ENCODE measurements at regions not wholly inside any gene's neighbourhood (a gene's known extent, or its start where the extent isn't known, plus 50 kb on each side); places are given as distances from the start of the nearest gene placed in this dataset.

DNA sequence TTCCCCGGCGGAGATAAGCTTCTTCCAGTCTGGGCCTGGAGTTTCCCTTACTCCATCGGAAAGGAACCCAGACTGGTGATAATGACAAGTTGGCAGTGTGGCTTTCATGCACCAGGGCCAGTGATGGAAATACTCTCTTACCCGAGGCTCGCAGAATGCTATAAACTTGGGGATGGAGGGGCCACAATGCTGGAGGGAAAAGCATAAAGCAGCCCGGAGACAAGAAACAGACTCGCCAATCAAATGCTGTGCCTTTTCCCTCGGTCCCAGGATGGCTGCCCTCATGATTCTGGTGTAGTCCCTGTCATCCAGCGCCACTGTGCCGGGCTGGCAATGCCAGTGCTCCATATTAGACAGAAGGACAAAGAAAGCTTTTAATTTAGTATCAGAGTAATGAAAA lies 325.6 kb downstream of the THBS2 start:
- Histone ChIP-seq H3K9ac (ENCODE audit: extremely low read depth, low read length, poor library complexity, severe bottlenecking) (no peak overlapping the region), H3K4me3 (ENCODE audit: low read length) (no peak overlapping the region), H3K4me1 (ENCODE audit: control insufficient read depth, insufficient read depth, low read length) (no peaks in the 10 kb centered on the region), H3K9me3 (ENCODE audit: control insufficient read depth, low read length) (peaks cover 13% of the 10 kb centered on the region), H3K27ac (ENCODE audit: low read depth, low read length) (no peak overlapping the region), H3K27me3 (ENCODE audit: control insufficient read depth, insufficient read depth, low read length, poor library complexity, severe bottlenecking) (no peaks in the 10 kb centered on the region), H3K36me3 (ENCODE audit: control insufficient read depth, insufficient read depth, low read length) (no peaks in the 10 kb centered on the region)
- 94 to 100% methylated on average over 5 to 10 of the region's 10 CpGs for WGBS, 2 experiments (ENCODE audit: insufficient coverage in 1 of 2, insufficient read length in 1 of 2)
- no peaks in the 10 kb centered on the region for H3K4me1 Mint-ChIP-seq
- H3K27ac Mint-ChIP-seq: no peak overlapping the region
- TF ChIP-seq CTCF (conservative IDR thresholded peaks at IDR 0.05): no peak
- no peaks in the 10 kb centered on the region for H3K36me3 Mint-ChIP-seq (ENCODE audit: low read depth)
- H3K27me3 Mint-ChIP-seq (ENCODE audit: insufficient read depth): no peaks in the 10 kb centered on the region
- peaks cover 45% of the 10 kb centered on the region for H3K9me3 Mint-ChIP-seq
- peak; percentile 20 for DNase-seq
- no peak overlapping the region for H3K4me3 Mint-ChIP-seq

DNA sequence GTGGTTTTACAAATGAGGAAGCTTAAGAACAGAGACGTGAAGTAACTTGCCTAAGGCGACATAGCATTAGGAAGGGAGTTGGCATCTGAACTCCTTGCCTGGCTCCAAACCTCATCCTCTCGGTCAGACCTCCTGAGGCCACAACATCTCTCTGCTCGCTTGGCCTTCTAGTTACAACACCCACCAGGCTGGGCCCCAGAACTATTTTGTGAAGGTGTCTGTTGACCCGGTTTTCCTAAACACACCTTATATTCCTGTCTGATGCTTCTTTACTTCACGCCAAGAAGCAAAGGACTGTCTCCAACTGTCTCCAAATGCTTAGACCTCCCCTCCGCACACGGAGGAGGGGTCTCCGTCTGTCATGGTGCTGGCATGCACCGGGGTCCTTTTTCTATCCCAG lies 326.6 kb downstream of the THBS2 start:
- peaks cover 38% of the 10 kb centered on the region for H3K9me3 Mint-ChIP-seq
- Histone ChIP-seq H3K9me3 (ENCODE audit: control insufficient read depth, low read length) (peaks cover 4% of the 10 kb centered on the region), H3K9ac (ENCODE audit: extremely low read depth, low read length, poor library complexity, severe bottlenecking) (no peak overlapping the region), H3K27ac (ENCODE audit: low read depth, low read length) (no peak overlapping the region), H3K27me3 (ENCODE audit: control insufficient read depth, insufficient read depth, low read length, poor library complexity, severe bottlenecking) (no peaks in the 10 kb centered on the region), H3K4me3 (ENCODE audit: low read length) (no peak overlapping the region), H3K36me3 (ENCODE audit: control insufficient read depth, insufficient read depth, low read length) (no peaks in the 10 kb centered on the region), H3K4me1 (ENCODE audit: control insufficient read depth, insufficient read depth, low read length) (no peaks in the 10 kb centered on the region)
- TF ChIP-seq CTCF (conservative IDR thresholded peaks at IDR 0.05): no peak
- no peaks in the 10 kb centered on the region for H3K27me3 Mint-ChIP-seq (ENCODE audit: insufficient read depth)
- peak; percentile 27 for DNase-seq
- no peaks in the 10 kb centered on the region for H3K36me3 Mint-ChIP-seq (ENCODE audit: low read depth)
- H3K4me1 Mint-ChIP-seq: no peaks in the 10 kb centered on the region
- WGBS, 2 experiments (ENCODE audit: insufficient coverage in 1 of 2, insufficient read length in 1 of 2): 91 to 97% methylated on average over 10 of the region's 10 CpGs
- H3K27ac Mint-ChIP-seq: no peak overlapping the region
- no peak overlapping the region for H3K4me3 Mint-ChIP-seq

GRCh38 chr6:168926306-168926705 lies 327.3 kb downstream of the THBS2 start:
- no peak overlapping the region for H3K4me3 ChIP-seq (ENCODE audit: low read length)
- H3K9me3 ChIP-seq (ENCODE audit: control insufficient read depth, low read length): peaks cover 3% of the 10 kb centered on the region
- no peak overlapping the region for H3K27ac ChIP-seq (ENCODE audit: low read depth, low read length)
- Mint-ChIP-seq H3K4me3 (no peak overlapping the region), H3K27ac (no peak overlapping the region), H3K4me1 (no peaks in the 10 kb centered on the region), H3K36me3 (ENCODE audit: low read depth) (no peaks in the 10 kb centered on the region), H3K27me3 (ENCODE audit: insufficient read depth) (no peaks in the 10 kb centered on the region), H3K9me3 (peaks cover 38% of the 10 kb centered on the region)
- WGBS, 2 experiments (ENCODE audit: insufficient coverage in 1 of 2, insufficient read length in 1 of 2): 95 to 96% methylated on average over 15 of the region's 15 CpGs
- no peaks in the 10 kb centered on the region for H3K27me3 ChIP-seq (ENCODE audit: control insufficient read depth, insufficient read depth, low read length, poor library complexity, severe bottlenecking)
- no peaks in the 10 kb centered on the region for H3K36me3 ChIP-seq (ENCODE audit: control insufficient read depth, insufficient read depth, low read length)
- peak; percentile 17 for DNase-seq
- H3K9ac ChIP-seq (ENCODE audit: extremely low read depth, low read length, poor library complexity, severe bottlenecking): no peak overlapping the region
- no peaks in the 10 kb centered on the region for H3K4me1 ChIP-seq (ENCODE audit: control insufficient read depth, insufficient read depth, low read length)
- no peak for TF ChIP-seq CTCF (conservative IDR thresholded peaks at IDR 0.05)

Data from endodermal cell (in vitro differentiated cells).